Glutamatergic neuron (in vitro differentiated cells): ENCODE measurements at regions not wholly inside any gene's neighbourhood (a gene's known extent, or its start where the extent isn't known, plus 50 kb on each side); places are given as distances from the start of the nearest gene placed in this dataset.

Experiments
- DNase-seq: peaks from one replicate; pipeline ENCODE4 v3.0.0; 2022
- H3K27ac Mint-ChIP-seq: one replicate; pipeline ENCODE4 v1.8.0; 2020; ENCODE audit warnings: mild to moderate bottlenecking, mixed read lengths, inconsistent platforms; ENCODE audit not compliant: unreplicated experiment
- H3K27me3 Mint-ChIP-seq: one replicate; pipeline ENCODE4 v1.8.0; 2020; ENCODE audit warnings: mild to moderate bottlenecking, moderate library complexity, mixed read lengths, inconsistent platforms; ENCODE audit not compliant: unreplicated experiment
- H3K36me3 Mint-ChIP-seq: one replicate; pipeline ENCODE4 v1.8.0; 2020; ENCODE audit warnings: mild to moderate bottlenecking, mixed read lengths, inconsistent platforms; ENCODE audit not compliant: unreplicated experiment
- H3K4me1 Mint-ChIP-seq: one replicate; pipeline ENCODE4 v1.8.0; 2020; ENCODE audit warnings: mild to moderate bottlenecking, low read depth, mixed read lengths, inconsistent platforms; ENCODE audit not compliant: unreplicated experiment
- H3K4me3 Mint-ChIP-seq: one replicate; pipeline ENCODE4 v1.8.0; 2020; ENCODE audit warnings: mild to moderate bottlenecking, mixed read lengths, inconsistent platforms; ENCODE audit not compliant: unreplicated experiment
- H3K9me3 Mint-ChIP-seq: one replicate; pipeline ENCODE4 v1.8.0; 2020; ENCODE audit warnings: mild to moderate bottlenecking, moderate library complexity, mixed read lengths, inconsistent platforms; ENCODE audit not compliant: unreplicated experiment
- TF ChIP-seq, protein P1 (sequence below): fragments of 200-600 bp; sonication (generic); IDR thresholded peaks from one replicate; pipeline ENCODE4 v1.5.0; 2021; ENCODE audit not compliant: partially characterized antibody, unreplicated experiment

DNA sequence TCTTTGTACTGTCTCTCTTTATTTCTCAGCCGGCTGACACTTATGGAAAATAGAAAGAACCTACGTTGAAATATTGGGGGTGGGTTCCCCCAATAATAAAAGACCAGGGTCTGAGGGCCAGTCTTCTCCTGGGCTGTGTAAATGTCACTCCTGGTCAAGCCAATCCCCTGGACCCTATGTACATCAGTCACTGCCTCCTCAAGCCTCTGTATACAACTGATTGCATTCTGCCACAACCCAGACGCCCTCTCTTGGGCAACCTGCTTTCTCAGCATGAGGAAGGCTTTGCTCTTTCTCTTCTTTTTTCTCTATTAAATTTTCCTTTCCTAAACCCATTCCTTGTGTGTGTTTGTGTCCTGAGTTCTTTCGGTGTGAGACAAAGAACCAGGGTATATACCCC is 84.1 kb upstream of the SERBP1 start:
- H3K4me3 Mint-ChIP-seq = no peak overlapping the region

DNA sequence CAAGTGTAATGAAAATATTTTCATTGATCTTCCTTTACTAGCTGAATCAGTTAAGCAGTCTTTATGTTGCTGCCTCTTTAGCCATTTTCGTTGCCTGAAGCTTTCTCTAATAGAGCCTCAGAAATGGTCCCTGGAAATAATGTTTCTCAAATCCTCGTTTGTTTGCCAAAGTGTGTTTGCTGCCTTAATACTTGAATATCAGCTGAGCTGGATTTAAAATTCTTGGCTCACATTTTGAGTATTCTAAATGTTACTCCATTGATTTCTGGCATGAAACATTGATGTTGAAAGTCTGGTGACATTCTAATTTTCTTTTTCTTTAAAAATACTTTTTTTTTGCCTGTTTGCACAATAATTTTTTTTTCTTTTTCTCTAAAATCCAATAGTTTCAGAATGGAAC is 84.6 kb upstream of the SERBP1 start:
- no peak for DNase-seq
- peaks cover 1% of the 10 kb centered on the region for H3K27me3 Mint-ChIP-seq
- H3K27ac Mint-ChIP-seq = no peak overlapping the region
- TF ChIP-seq, protein P1, sequence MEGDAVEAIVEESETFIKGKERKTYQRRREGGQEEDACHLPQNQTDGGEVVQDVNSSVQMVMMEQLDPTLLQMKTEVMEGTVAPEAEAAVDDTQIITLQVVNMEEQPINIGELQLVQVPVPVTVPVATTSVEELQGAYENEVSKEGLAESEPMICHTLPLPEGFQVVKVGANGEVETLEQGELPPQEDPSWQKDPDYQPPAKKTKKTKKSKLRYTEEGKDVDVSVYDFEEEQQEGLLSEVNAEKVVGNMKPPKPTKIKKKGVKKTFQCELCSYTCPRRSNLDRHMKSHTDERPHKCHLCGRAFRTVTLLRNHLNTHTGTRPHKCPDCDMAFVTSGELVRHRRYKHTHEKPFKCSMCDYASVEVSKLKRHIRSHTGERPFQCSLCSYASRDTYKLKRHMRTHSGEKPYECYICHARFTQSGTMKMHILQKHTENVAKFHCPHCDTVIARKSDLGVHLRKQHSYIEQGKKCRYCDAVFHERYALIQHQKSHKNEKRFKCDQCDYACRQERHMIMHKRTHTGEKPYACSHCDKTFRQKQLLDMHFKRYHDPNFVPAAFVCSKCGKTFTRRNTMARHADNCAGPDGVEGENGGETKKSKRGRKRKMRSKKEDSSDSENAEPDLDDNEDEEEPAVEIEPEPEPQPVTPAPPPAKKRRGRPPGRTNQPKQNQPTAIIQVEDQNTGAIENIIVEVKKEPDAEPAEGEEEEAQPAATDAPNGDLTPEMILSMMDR = no peak
- peaks cover 10% of the 10 kb centered on the region for H3K36me3 Mint-ChIP-seq
- H3K4me1 Mint-ChIP-seq = no peaks in the 10 kb centered on the region
- H3K4me3 Mint-ChIP-seq = no peak overlapping the region
- peaks cover 5% of the 10 kb centered on the region for H3K9me3 Mint-ChIP-seq

More for the DNA sequence above, 84.1 kb upstream of the SERBP1 start:
- Mint-ChIP-seq H3K36me3 (peaks cover 11% of the 10 kb centered on the region), H3K27me3 (peaks cover 2% of the 10 kb centered on the region), H3K4me1 (no peaks in the 10 kb centered on the region), H3K27ac (no peak overlapping the region), H3K9me3 (peaks cover 5% of the 10 kb centered on the region)
- no peak for DNase-seq
- TF ChIP-seq, protein P1 = no peak

DNA sequence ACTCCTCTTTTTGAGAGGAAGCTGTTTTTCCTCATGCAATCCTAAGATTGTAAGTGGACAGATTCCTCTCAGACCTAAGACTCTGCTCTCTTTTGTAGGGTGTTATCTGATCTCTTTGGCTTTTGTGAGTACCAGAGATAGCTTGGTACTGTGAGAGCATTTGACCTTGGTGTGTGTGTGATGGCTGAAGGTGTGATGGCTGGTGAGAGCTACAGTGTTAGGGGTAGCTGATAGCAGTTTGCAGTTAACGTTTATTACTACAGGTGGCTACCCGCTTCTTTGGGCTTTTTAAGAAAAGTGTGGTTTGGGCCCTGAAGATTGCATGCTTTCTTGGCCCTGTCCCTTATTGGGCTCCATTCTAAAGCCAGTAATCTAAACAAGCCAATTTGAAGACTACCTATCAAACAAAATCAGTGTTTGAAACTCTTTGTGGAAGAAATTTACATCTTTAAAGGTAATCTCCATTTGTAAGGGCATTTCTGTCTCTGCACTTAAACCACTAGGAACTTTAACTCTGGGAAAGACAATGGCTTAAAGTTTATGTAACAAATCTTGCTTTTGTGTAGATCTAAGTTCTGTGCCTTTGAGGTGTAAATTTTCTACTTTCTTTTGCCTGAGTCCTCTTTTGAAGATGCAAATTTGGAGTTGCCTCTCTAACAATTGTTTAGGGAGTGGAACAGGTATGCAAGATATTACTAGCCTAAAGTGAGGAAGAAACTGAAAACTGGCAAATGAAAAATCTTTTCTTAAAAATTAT is 85.3 kb upstream of the SERBP1 start:
- Mint-ChIP-seq H3K27me3 (peaks cover 1% of the 10 kb centered on the region), H3K4me1 (no peaks in the 10 kb centered on the region), H3K36me3 (peaks cover 10% of the 10 kb centered on the region), H3K4me3 (no peak overlapping the region), H3K27ac (no peak overlapping the region), H3K9me3 (peaks cover 5% of the 10 kb centered on the region)
- DNase-seq = no peak
- TF ChIP-seq, protein P1 = no peak

DNA sequence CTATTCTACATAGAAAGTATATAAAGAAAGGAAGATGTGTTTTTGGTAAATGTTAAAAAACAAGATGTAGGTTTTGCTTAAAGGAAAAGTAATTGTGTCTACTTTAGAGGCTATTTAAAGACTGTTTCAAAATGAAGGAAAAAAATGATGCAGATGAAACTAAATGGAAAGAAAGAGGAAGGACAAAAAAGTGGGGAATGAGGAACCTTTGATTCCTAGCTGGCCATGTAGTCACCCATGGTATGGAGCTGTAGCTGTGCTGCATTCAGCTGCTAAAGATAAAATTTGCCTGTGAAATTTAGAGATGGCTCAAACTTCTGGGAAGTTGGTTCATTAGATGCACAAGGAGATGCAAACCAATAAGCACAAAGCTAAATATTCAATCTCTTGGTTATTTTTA is 86.8 kb upstream of the SERBP1 start:
- Mint-ChIP-seq H3K4me1 (no peaks in the 10 kb centered on the region), H3K4me3 (no peak overlapping the region), H3K27ac (no peak overlapping the region), H3K36me3 (peaks cover 10% of the 10 kb centered on the region), H3K9me3 (peaks cover 5% of the 10 kb centered on the region), H3K27me3 (peaks cover 1% of the 10 kb centered on the region)
- TF ChIP-seq, protein P1 = no peak
- no peak for DNase-seq

DNA sequence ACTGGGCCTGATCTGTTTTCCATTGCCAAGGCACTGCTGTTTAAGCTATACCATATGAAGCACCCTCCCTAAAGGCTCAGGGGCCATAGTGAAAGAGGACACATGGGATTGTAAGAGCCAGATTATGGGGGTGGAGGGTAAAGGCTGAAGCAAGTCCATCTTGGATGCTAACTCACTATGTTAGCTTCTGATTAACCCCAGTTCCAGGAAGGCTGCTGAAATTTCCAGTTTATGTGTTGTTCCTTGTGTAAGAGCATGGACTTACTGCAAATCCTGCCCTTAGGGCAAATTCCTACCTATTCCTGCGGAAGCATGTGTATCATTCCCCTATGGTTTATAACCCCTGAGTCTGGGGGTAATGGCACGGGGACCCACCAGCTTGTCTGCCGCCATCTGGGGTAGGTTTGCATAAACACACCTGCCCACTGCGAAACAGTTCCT is 91.8 kb upstream of the SERBP1 start:
- no peak for DNase-seq
- H3K4me3 Mint-ChIP-seq = no peak overlapping the region
- TF ChIP-seq, protein P1 = no peak
- H3K9me3 Mint-ChIP-seq = peaks cover 3% of the 10 kb centered on the region
- no peak overlapping the region for H3K27ac Mint-ChIP-seq
- H3K27me3 Mint-ChIP-seq = peaks cover 1% of the 10 kb centered on the region
- no peaks in the 10 kb centered on the region for H3K4me1 Mint-ChIP-seq
- no peaks in the 10 kb centered on the region for H3K36me3 Mint-ChIP-seq
